Body of pancreas (tissue), 4 donors: ENCODE measurements at regions not wholly inside any gene's neighbourhood (a gene's known extent, or its start where the extent isn't known, plus 50 kb on each side); places are given as distances from the start of the nearest gene placed in this dataset.

Experiments
- POLR2A ChIP-seq, 3 donors: fragments of 450-650 bp; IDR thresholded peaks; one replicate each; pipeline ENCODE4 v1.6.1; 2016; ENCODE audit warnings: antibody characterized with exemption in 3 of 3, mild to moderate bottlenecking in 2 of 3
- TF ChIP-seq, protein P1 (sequence below), 7 experiments: fragments of 450-650 bp in 4 of 7; fragments of 200-600 bp in 3 of 7; sonication (generic) in 3 of 7; IDR thresholded peaks; one replicate each; pipeline ENCODE4 v1.5.1; 2016 to 2019; ENCODE audit warnings: antibody characterized with exemption in 7 of 7

DNA sequence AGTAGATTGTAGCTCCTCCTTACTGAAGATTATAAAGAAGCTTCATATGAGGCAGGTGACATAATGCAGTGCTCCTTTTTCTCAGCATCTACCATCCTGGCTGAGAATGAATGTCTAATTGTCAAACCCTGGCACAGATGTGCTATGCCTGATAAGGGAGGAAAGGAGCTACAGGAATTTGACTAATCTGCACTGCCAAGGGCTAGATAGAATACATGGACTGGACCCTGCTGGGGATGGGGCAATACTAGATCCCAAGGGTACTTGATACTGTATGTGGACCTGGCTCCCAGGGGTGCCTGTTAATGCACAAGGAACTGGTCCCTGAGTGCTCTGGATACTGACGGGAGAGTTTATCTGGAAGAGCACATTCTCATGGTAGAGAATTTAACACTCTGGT, 362.2 kb upstream of the EMCN start:
- TF ChIP-seq, protein P1, sequence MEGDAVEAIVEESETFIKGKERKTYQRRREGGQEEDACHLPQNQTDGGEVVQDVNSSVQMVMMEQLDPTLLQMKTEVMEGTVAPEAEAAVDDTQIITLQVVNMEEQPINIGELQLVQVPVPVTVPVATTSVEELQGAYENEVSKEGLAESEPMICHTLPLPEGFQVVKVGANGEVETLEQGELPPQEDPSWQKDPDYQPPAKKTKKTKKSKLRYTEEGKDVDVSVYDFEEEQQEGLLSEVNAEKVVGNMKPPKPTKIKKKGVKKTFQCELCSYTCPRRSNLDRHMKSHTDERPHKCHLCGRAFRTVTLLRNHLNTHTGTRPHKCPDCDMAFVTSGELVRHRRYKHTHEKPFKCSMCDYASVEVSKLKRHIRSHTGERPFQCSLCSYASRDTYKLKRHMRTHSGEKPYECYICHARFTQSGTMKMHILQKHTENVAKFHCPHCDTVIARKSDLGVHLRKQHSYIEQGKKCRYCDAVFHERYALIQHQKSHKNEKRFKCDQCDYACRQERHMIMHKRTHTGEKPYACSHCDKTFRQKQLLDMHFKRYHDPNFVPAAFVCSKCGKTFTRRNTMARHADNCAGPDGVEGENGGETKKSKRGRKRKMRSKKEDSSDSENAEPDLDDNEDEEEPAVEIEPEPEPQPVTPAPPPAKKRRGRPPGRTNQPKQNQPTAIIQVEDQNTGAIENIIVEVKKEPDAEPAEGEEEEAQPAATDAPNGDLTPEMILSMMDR (IDR thresholded peaks at IDR 0.05): no peak
- TF ChIP-seq POLR2A (IDR thresholded peaks at IDR 0.05): no peak
